Calu3 (cell line): ENCODE measurements at regions not wholly inside any gene's neighbourhood (a gene's known extent, or its start where the extent isn't known, plus 50 kb on each side); places are given as distances from the start of the nearest gene placed in this dataset.

Source experiments
- BruUV-seq: library from RNA; stranded (reverse); fragments of 400-500 nt; replicated peaks from 2 replicates; lab custom pipeline; 2021; lab: Mats Ljungman, UMichigan
- CTCF ChIA-PET: fragments of 300-600 bp; sonication (Branson Sonifier 250); formaldehyde crosslinking; loops from one replicate; lab custom pipeline; 2022; ENCODE audit warnings: antibody characterized with exemption; lab: Charles Lee
- DNase-seq: peaks from one replicate; pipeline ENCODE4 v3.0.0; 2022
- H3K27ac Mint-ChIP-seq: one replicate; pipeline ENCODE4 v1.8.0; 2022; ENCODE audit warnings: mixed read lengths; ENCODE audit not compliant: unreplicated experiment
- H3K27me3 Mint-ChIP-seq: one replicate; pipeline ENCODE4 v1.8.0; 2022; ENCODE audit warnings: mixed read lengths; ENCODE audit not compliant: unreplicated experiment
- H3K36me3 Mint-ChIP-seq: one replicate; pipeline ENCODE4 v1.8.0; 2022; ENCODE audit warnings: mild to moderate bottlenecking, moderate library complexity, mixed read lengths; ENCODE audit not compliant: insufficient read depth, unreplicated experiment
- H3K4me1 Mint-ChIP-seq: one replicate; pipeline ENCODE4 v1.8.0; 2022; ENCODE audit warnings: mild to moderate bottlenecking, low read depth, mixed read lengths; ENCODE audit not compliant: unreplicated experiment
- H3K4me3 Mint-ChIP-seq: one replicate; pipeline ENCODE4 v1.8.0; 2022; ENCODE audit warnings: mild to moderate bottlenecking, low read depth, moderate library complexity, mixed read lengths; ENCODE audit not compliant: unreplicated experiment
- H3K9me3 Mint-ChIP-seq: one replicate; pipeline ENCODE4 v1.8.0; 2022; ENCODE audit warnings: low read depth, mixed read lengths; ENCODE audit not compliant: unreplicated experiment
- intact Hi-C: fragments of 100-400 bp; cut with micrococcal nuclease; formaldehyde crosslinking; loops from one replicate; pipeline ENCODE4 v1.10.0; 2022; ENCODE audit not compliant: unreplicated experiment
- TF ChIP-seq, protein P1 (sequence below): fragments of 200-600 bp; IDR thresholded peaks from one replicate; pipeline ENCODE4 v1.8.0; 2022; ENCODE audit warnings: antibody characterized with exemption; ENCODE audit not compliant: unreplicated experiment

- CTCF ChIA-PET: no interaction called here
- TF ChIP-seq, protein P1, sequence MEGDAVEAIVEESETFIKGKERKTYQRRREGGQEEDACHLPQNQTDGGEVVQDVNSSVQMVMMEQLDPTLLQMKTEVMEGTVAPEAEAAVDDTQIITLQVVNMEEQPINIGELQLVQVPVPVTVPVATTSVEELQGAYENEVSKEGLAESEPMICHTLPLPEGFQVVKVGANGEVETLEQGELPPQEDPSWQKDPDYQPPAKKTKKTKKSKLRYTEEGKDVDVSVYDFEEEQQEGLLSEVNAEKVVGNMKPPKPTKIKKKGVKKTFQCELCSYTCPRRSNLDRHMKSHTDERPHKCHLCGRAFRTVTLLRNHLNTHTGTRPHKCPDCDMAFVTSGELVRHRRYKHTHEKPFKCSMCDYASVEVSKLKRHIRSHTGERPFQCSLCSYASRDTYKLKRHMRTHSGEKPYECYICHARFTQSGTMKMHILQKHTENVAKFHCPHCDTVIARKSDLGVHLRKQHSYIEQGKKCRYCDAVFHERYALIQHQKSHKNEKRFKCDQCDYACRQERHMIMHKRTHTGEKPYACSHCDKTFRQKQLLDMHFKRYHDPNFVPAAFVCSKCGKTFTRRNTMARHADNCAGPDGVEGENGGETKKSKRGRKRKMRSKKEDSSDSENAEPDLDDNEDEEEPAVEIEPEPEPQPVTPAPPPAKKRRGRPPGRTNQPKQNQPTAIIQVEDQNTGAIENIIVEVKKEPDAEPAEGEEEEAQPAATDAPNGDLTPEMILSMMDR: no peak
- Mint-ChIP-seq H3K27me3 (no peaks in the 10 kb centered on the region), H3K4me3 (peak overlapping the region; percentile 12), H3K4me1 (peaks cover 29% of the 10 kb centered on the region), H3K9me3 (peaks cover 4% of the 10 kb centered on the region), H3K27ac (peak overlapping the region; percentile 61), H3K36me3 (no peaks in the 10 kb centered on the region)
- peak; percentile 55 for DNase-seq
- intact Hi-C loops: no loop called here
- BruUV-seq: no TSS peak
Observed at GRCh38 chr2:70367722-70368323, 66.0 kb upstream of the FAM136A start.

- no peak overlapping the region for H3K27ac Mint-ChIP-seq
- no peaks in the 10 kb centered on the region for H3K27me3 Mint-ChIP-seq
- H3K4me3 Mint-ChIP-seq: no peak overlapping the region
- no peak for DNase-seq
- CTCF ChIA-PET: interaction anchor here (1.2 kb wide), 1 partner anchor 10 kb away, joined by 3 read pairs; no protein-coding TSS in a partner anchor
- H3K4me1 Mint-ChIP-seq: peaks cover 19% of the 10 kb centered on the region
- peaks cover 2% of the 10 kb centered on the region for H3K9me3 Mint-ChIP-seq
- no TSS peak for BruUV-seq
- TF ChIP-seq, protein P1: no peak
- H3K36me3 Mint-ChIP-seq: no peaks in the 10 kb centered on the region
- intact Hi-C loops: no loop called here
Observed at GRCh38 chr2:70362661-70363060, 60.8 kb upstream of the FAM136A start.

- H3K4me3 Mint-ChIP-seq: no peak overlapping the region
- no TSS peak for BruUV-seq
Observed at GRCh38 chr2:70360661-70361270, 58.9 kb upstream of the FAM136A start.

GRCh38 chr2:70357684-70358071 lies 55.8 kb upstream of the FAM136A start:
- intact Hi-C loops: no loop called here
- CTCF ChIA-PET: interaction anchor here (0.5 kb wide), 1 partner anchor 39 kb away, joined by 3 read pairs; no protein-coding TSS in a partner anchor
- H3K27me3 Mint-ChIP-seq: no peaks in the 10 kb centered on the region
- no TSS peak for BruUV-seq
- TF ChIP-seq, protein P1: no peak
- DNase-seq: no peak
- H3K4me1 Mint-ChIP-seq: peaks cover 37% of the 10 kb centered on the region
- H3K36me3 Mint-ChIP-seq: no peaks in the 10 kb centered on the region
- no peak overlapping the region for H3K27ac Mint-ChIP-seq
- H3K4me3 Mint-ChIP-seq: no peak overlapping the region
- H3K9me3 Mint-ChIP-seq: peaks cover 2% of the 10 kb centered on the region

More at GRCh38 chr2:70360661-70361270, 58.9 kb upstream of the FAM136A start:
- no peaks in the 10 kb centered on the region for H3K36me3 Mint-ChIP-seq
- CTCF ChIA-PET: no interaction called here
- no peaks in the 10 kb centered on the region for H3K27me3 Mint-ChIP-seq
- H3K9me3 Mint-ChIP-seq: peaks cover 2% of the 10 kb centered on the region
- peak; percentile 31 for DNase-seq
- peaks cover 25% of the 10 kb centered on the region for H3K4me1 Mint-ChIP-seq
- TF ChIP-seq, protein P1: no peak
- no peak overlapping the region for H3K27ac Mint-ChIP-seq
- intact Hi-C loops: no loop called here
